ENCODE measurements at regions not wholly inside any gene's neighbourhood (a gene's known extent, or its start where the extent isn't known, plus 50 kb on each side); places are given as distances from the start of the nearest gene placed in this dataset.
"Not testable (repeated sequence)": the region's sequence is repeated elsewhere in the genome, so short reads cannot be mapped to it uniquely, and the experiment has no call there.

- ChIA-PET POLR2A (no interaction called here), CTCF (no interaction called here)
- no peak for DNase-seq (ENCODE audit: extremely low spot score)
- TF ChIP-seq, protein P1, sequence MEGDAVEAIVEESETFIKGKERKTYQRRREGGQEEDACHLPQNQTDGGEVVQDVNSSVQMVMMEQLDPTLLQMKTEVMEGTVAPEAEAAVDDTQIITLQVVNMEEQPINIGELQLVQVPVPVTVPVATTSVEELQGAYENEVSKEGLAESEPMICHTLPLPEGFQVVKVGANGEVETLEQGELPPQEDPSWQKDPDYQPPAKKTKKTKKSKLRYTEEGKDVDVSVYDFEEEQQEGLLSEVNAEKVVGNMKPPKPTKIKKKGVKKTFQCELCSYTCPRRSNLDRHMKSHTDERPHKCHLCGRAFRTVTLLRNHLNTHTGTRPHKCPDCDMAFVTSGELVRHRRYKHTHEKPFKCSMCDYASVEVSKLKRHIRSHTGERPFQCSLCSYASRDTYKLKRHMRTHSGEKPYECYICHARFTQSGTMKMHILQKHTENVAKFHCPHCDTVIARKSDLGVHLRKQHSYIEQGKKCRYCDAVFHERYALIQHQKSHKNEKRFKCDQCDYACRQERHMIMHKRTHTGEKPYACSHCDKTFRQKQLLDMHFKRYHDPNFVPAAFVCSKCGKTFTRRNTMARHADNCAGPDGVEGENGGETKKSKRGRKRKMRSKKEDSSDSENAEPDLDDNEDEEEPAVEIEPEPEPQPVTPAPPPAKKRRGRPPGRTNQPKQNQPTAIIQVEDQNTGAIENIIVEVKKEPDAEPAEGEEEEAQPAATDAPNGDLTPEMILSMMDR (IDR thresholded peaks at IDR 0.05; ENCODE audit: control extremely low read depth, extremely low read depth, low read depth, missing control alignments): no peak
These were observed 63.1 kb downstream of the MATN1 start for GRCh38 chr1:30660241-30660640.

GRCh38 chr1:30659702-30660101 lies 63.7 kb downstream of the MATN1 start:
- DNase-seq (ENCODE audit: extremely low spot score): no peak
- ChIA-PET POLR2A (no interaction called here), CTCF (no interaction called here)
- TF ChIP-seq, protein P1 (IDR thresholded peaks at IDR 0.05; ENCODE audit: control extremely low read depth, extremely low read depth, low read depth, missing control alignments): no peak

DNA sequence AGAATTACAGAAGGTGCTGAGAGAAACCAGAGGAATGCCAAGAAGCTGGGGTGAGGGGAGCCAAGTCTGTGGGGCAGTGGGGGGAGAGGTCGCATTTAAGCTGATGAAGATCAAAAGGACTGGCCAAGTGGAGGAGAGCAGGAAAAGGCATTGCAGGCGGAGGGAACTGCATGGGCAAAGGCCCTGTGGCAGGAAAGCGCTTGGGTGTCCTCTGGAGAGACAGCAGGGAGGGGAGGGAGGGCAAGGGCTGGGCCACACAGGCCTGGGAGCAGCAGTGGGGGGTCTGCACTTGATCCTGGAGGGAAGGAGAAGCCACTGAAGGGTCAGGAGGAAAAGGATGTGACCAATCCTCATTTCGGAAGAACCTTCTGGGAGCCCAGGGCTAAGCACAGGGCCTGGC lies 65.0 kb downstream of the MATN1 start:
- POLR2A ChIA-PET; DNase-seq (ENCODE audit: extremely low spot score); CTCF ChIA-PET: not testable (repeated sequence)

DNA sequence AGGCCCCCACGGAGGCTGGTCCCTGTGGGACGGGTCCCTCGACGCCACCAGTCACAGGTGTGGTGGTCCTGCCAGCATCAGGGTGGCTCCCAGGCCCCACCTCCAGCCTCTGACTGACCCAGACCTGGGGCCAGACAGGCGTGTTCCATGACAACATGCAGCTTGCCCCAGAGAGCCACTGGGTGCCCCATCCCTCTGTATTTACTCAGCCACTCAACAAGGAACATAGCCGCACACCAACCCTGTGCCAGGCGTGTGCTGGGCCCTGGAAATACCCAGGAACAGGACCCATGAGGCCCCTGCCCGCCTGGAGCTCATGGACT lies 65.4 kb downstream of the MATN1 start:
- POLR2A ChIA-PET: no interaction called here
- CTCF ChIA-PET: no interaction called here
- TF ChIP-seq, protein P1 (IDR thresholded peaks at IDR 0.05; ENCODE audit: control extremely low read depth, extremely low read depth, low read depth, missing control alignments): no peak
- DNase-seq (ENCODE audit: extremely low spot score): no peak

DNA sequence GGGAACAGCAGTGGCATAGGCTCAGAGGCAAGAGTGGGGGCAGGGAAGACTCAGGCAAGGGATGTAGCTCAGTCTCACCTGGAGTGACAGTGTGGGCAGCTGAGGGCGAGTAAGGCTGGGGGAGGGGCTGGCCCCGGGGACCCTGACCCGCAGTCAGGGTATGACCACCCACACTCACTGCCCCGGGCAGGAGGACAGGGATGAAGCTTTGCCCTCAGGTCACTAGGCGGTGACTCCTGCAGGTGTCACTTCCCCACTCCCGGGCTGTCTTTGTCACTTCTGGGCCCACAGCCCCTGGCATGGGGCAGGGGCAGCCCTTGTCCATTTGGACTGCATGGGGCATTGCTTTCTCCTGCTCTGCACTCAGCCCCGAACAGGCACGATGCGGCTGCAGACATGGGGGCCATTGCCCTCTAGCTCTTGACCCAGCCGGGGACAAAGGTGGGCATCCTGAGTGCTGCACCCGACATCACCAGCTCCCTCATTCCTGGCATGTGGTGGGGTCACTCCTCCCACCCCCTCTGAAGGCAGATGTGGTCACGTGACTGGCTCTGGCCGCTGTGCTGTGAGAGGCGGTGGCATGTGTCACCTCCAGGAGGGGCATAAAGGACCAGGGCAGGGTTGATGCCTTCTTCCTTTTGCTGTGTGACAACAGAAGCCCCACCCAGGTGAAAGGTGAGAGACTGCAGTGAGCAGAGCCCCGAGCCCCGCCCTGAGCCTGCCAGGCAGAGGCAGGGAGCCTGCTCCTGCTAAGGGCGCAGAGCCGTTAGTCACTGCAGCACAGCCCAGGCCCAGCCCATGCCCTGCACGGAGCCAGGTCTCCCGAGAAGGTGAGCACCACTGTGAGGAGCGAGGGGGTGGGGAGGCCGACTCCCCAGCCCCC lies 66.0 kb downstream of the MATN1 start:
- ChIA-PET CTCF (no interaction called here), POLR2A (no interaction called here)
- TF ChIP-seq, protein P1 (IDR thresholded peaks at IDR 0.05; ENCODE audit: control extremely low read depth, extremely low read depth, low read depth, missing control alignments): no peak
- DNase-seq (ENCODE audit: extremely low spot score): no peak

GRCh38 chr1:30656171-30656940 lies 67.0 kb downstream of the MATN1 start:
- DNase-seq (ENCODE audit: extremely low spot score): no peak
- TF ChIP-seq, protein P1 (IDR thresholded peaks at IDR 0.05; ENCODE audit: control extremely low read depth, extremely low read depth, low read depth, missing control alignments): no peak
- ChIA-PET POLR2A (no interaction called here), CTCF (no interaction called here)

GRCh38 chr1:30655672-30656071 lies 67.7 kb downstream of the MATN1 start:
- CTCF ChIA-PET: no interaction called here
- TF ChIP-seq, protein P1 (IDR thresholded peaks at IDR 0.05; ENCODE audit: control extremely low read depth, extremely low read depth, low read depth, missing control alignments): no peak
- no peak for DNase-seq (ENCODE audit: extremely low spot score)
- POLR2A ChIA-PET: no interaction called here

Data from GM10248 (cell line).